ENCODE measurements at regions not wholly inside any gene's neighbourhood (a gene's known extent, or its start where the extent isn't known, plus 50 kb on each side); places are given as distances from the start of the nearest gene placed in this dataset.

- TF ChIP-seq CTCF (IDR thresholded peaks at IDR 0.05) (no peak), POLR2A (IDR thresholded peaks at IDR 0.05) (no peak)
Observed at GRCh38 chr9:106052166-106052565, 357.8 kb downstream of the TMEM38B start.

Measured in uterus (tissue), 2 donors.